ENCODE measurements at regions not wholly inside any gene's neighbourhood (a gene's known extent, or its start where the extent isn't known, plus 50 kb on each side); places are given as distances from the start of the nearest gene placed in this dataset.

DNA sequence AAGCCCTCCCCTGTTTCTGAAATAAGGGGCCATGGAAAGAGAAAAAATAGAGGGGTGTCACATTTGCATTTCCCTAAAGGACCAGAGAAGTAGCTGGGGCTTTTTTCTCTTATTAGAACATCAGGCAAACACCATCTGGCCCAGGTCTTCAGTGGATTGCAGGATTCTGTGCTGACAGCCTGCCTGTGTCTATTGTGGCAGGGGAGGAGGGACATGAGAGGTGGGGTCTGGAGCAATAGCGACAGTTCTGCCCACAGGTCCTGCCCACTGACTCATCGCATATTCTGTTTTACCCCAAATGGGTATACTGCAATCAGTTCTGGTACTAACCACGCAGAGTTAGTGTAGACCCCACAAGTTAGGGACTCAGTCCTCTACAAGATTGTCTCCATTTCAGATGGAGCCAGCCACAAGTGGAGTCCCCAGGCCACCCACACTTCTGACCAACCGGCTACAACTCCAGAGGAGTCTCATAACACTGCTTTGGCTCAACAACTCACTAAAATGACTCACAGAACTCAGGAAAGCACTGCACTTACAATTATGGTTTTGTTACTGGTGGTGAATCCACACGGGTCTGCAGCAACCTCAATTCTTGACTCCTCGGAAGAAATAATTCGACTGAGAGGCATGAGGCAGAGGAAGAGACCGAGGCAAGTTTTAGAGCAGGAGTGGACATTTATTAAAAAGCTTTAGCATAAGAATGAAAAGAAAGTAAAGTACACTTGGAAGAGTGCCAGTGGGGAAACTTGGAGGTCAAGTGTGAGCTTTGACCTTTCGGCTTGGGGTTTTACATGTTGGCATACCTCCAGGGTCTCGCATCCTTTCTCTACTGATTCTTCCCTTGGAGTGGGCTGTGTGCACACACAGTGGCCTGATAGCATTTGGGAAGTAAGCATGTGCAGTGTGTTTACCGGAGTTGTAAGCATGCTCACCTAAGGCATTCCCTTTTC, 146.4 kb upstream of the SPATS2L start:
- no peak for TF ChIP-seq POLR2A (IDR thresholded peaks at IDR 0.05)
- no peak for TF ChIP-seq CTCF (IDR thresholded peaks at IDR 0.05)
- TF ChIP-seq EP300 (IDR thresholded peaks at IDR 0.05): no peak

Measured in tibial nerve (tissue), 4 donors.